DMS53 treated with DMSO at 0.1 percent for 48 hours (cell line): ENCODE measurements at regions not wholly inside any gene's neighbourhood (a gene's known extent, or its start where the extent isn't known, plus 50 kb on each side); places are given as distances from the start of the nearest gene placed in this dataset.

Source experiments
- DNase-seq: peaks from one replicate; lab custom pipeline; 2025; ENCODE audit not compliant: unreplicated experiment; lab: John Stamatoyannopoulos, UW

- no peak for DNase-seq
Measured at GRCh38 chr3:132900481-132900880, 137.7 kb upstream of the TMEM108 start.

GRCh38 chr3:132898141-132898540, 140.1 kb upstream of the TMEM108 start:
- DNase-seq = no peak

DNA sequence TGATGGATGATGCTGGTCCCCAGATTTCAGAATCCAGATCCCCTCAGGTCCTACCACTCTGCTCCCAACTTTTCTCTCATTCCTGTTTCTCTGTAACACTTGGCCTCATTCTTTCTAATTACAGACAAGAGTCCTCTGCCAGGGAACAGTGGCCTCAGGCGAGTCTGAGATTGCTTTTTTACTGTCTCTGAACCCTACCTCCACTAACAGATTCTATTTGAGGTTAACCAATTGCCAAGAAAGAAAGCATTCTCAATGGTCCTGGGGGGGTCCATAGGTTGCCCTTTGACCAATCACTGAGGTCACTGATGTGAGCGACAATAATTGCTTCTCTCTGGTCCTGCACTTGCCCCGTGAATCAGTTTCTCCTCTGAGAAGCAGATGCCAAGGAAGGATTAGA, 145.2 kb upstream of the TMEM108 start:
- no peak for DNase-seq

DNA sequence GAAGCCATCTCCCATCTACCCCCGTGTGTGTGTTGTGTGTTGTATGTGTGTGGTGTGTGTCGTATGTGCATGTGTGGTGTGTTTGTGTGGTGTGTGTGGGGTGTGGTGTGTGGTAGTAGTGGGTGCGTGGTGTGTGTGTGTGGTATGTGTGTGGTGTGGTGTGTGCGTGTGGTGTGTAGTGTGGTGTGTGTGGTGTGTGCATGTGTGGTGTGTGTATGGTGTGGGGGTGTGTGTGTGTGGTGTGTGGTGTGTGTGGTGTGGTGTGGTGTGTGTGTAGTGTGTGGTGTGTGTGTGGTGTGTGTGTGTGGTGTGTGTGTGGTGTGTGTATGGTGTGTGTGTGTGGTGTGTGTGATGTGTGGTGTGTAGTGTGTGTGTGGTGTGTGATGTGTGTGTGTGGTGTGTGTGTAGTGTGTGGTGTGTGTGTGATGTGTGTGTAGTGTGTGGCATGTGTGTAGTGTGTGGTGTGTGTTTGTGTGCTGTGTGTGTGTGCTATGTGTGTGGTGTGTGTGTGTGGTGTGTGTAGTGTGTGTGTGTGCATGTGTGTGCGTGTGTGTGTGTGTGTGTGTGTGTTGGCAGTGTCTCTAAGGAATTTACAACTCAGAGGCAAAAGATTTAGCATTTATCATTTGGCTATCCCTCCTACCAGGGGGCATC, 156.3 kb upstream of the TMEM108 start:
- no peak for DNase-seq

- DNase-seq = no peak
Measured at GRCh38 chr3:132880986-132881385, 157.2 kb upstream of the TMEM108 start.

GRCh38 chr3:132879656-132880055, 157.4 kb upstream of the NPHP3 start:
- no peak for DNase-seq

DNA sequence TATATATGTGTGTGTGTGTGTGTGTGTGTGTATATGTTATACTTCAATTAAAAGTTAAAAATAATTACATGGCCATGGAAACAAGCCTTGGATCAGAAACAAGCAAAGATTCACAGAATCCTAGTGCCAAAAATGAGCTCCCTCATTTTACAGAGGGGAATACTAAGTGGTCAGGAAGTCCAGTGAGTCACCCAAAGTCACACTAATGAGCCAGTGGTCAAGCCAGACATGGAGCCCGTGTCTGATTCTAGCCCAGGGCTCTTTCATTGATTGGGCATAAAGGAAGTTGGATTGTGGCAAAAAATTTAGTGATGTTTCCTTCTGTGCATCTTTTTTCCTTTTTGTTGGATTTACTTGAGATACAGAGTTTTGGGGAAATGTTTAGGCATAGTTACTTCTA, 152.5 kb upstream of the NPHP3 start:
- no peak for DNase-seq

DNA sequence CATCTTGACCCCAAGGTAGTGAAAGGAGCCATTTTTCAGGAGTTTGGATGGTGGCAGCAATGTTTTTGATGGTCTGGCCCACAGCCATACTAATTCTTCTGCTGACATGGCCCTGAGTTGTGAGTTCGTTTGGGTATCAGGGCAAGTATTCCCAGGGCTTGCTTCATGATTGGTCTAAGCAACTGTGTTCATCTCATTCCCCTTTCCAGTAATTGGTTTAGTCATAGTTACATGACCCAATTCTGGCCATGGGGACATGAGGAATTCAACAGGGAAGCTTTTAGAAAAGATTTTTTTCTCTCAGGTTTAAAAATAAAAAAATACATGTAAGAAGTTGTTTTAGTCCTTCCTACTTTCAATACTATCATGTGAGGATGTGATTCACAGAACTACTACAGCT, 150.5 kb upstream of the NPHP3 start:
- DNase-seq = no peak

DNA sequence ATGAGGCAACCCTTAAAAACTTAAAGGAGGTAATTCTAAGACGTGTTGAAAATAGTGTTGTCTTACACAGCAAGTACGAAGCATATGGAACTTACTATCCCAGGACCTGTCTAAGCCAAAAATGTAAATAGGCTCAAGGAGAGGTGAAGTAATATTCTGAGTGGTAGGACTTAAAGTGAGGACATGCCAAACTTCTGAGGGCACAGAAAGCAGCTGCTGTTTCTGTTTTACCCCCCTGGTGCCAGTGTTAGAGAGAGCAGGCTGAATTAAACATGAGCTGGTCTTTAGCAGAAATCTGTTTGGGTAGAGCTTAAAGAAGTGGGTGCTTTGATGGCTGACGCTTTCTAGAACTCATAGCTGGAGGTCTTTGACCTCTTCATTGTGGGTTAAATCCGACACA, 149.7 kb upstream of the NPHP3 start:
- no peak for DNase-seq

- no peak for DNase-seq
Measured at GRCh38 chr3:132870541-132870940, 148.3 kb upstream of the NPHP3 start.

GRCh38 chr3:132867956-132868355, 145.7 kb upstream of the NPHP3 start:
- DNase-seq = no peak

- no peak for DNase-seq
Measured at GRCh38 chr3:132867526-132867925, 145.3 kb upstream of the NPHP3 start.

DNA sequence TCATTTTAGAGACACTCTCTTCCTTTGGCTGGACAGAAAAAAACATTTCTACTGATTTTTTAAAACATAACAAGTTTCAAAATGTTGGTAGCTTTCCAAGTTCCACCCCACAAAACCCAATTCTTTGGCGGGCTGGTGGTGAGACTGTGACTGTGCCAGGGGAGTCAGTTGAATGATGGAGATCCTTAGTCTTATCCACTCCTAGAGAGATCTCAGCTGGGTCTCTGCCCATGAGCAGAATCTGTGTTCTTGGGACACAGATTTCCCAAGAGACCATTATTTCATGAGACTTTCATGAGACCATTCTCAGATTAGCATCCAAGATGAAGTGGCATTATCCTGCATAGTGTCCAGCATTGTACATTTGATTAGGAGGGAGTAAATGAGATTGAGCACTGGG, 135.1 kb upstream of the NPHP3 start:
- no peak for DNase-seq

DNA sequence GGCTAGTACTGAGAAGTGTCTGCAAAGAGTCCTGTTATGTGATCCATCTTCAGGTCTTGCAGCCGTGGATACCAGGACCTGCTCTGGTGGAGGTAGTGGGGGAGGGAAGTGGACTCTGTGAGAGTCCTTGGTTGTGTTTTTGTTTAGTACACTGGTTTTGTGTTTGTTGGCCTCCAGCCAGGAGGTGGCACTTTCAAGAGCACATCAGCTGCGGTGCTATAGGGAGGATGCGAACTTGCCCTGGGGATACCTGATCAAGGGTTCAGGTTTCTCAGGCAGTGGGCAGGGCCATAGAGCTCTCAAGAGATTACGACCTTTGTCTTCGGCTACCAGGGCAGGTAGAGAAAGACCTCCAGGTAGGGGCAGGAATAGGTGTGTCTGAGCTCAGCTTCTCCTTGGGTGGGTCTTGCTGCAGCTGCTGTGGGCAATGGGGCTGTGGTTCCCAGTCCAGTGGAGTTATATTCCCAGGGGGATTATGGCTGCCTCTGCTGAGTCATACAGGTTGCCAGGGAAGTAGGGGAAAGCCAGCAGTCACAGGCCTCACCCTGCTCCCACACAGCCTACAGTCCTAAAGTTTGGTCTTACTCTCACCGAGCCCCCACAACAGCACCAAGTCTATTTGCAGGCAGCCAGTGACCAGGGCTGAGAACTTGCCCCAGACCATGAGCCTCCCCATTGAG, 132.8 kb upstream of the NPHP3 start:
- no peak for DNase-seq

DNA sequence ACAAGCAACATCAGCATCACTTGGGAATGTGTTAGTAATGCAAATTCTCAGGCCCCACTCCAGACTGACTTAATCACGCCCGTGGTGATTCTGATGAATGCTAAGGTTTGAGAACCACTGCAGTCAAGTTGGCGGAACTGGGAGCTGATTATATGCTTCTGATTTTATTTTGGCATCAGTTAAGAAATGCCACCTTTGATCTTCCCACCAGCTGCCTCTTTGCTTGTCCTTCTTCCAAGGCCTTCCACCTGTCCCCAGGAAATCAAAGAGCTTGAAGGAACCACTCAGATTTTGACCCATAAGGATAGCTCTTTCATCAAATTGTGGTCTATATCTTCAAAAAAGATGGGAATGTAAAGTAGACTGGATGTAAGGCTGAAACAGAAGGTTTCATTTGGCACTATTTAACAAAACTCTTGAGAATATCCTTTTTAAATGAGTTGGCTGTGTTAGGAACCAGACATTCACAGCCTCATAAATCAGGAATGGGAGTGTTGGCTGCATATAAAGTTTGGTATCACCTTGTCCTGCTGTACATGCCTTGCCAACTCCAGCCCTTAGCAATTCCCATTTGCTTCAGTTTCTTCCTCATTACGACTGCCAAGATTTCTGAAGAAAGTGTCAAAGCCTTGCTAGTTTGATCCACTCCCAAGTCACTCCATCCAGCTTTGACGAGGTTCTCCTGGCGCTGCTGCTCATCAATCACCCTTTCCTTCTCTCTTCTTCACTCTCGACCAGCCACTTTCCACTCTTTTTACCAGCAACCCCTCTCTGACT, 125.8 kb upstream of the NPHP3 start:
- DNase-seq = no peak

GRCh38 chr3:132843851-132844553, 121.8 kb upstream of the NPHP3 start:
- no peak for DNase-seq

DNA sequence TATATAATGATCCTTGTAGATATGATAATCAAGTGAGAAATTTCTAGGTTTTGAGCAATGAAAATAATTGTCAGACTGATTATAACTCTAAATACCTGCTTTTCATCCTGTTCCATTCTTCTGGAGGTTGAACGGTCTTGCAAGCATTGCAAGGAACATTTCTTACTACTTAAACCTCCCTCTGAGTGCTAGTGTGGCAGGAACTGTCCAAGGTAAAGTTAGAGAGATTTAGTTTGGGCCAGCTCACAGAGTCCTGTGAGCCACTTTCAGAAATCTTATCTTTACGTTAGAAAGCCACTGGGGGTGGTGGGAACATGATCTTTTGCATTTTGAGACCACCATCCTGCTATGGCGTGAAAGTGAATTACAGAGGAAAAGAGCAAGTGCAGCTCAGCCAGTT, 121.1 kb upstream of the NPHP3 start:
- DNase-seq = no peak

- no peak for DNase-seq
Measured at GRCh38 chr3:132841621-132842020, 119.4 kb upstream of the NPHP3 start.

GRCh38 chr3:132840201-132840700, 118.0 kb upstream of the NPHP3 start:
- no peak for DNase-seq

- no peak for DNase-seq
Measured at GRCh38 chr3:132838477-132838876, 116.3 kb upstream of the NPHP3 start.

GRCh38 chr3:132837615-132838014, 115.4 kb upstream of the NPHP3 start:
- no peak for DNase-seq
